GM23248 (cell line): ENCODE measurements at regions not wholly inside any gene's neighbourhood (a gene's known extent, or its start where the extent isn't known, plus 50 kb on each side); places are given as distances from the start of the nearest gene placed in this dataset.

ENCODE experiments used
- EZH2 ChIP-seq: fragments of 200-600 bp; sonication (generic); IDR thresholded peaks from 2 replicates; pipeline ENCODE4 v1.6.1; 2018; ENCODE audit warnings: antibody characterized with exemption, mild to moderate bottlenecking; ENCODE audit not compliant: insufficient read depth, poor library complexity, severe bottlenecking
- EZH2phosphoT487 ChIP-seq: fragments of 200-600 bp; sonication (generic); IDR thresholded peaks from 2 replicates; pipeline ENCODE4 v1.6.1; 2018; ENCODE audit warnings: antibody characterized with exemption, moderate library complexity, mild to moderate bottlenecking, low read depth; ENCODE audit not compliant: insufficient read depth

GRCh38 chr9:86652736-86653135 is 294.6 kb downstream of the GAS1 start:
- TF ChIP-seq EZH2 (no peak), EZH2phosphoT487 (no peak)
